ENCODE measurements at regions not wholly inside any gene's neighbourhood (a gene's known extent, or its start where the extent isn't known, plus 50 kb on each side); places are given as distances from the start of the nearest gene placed in this dataset.

DNA sequence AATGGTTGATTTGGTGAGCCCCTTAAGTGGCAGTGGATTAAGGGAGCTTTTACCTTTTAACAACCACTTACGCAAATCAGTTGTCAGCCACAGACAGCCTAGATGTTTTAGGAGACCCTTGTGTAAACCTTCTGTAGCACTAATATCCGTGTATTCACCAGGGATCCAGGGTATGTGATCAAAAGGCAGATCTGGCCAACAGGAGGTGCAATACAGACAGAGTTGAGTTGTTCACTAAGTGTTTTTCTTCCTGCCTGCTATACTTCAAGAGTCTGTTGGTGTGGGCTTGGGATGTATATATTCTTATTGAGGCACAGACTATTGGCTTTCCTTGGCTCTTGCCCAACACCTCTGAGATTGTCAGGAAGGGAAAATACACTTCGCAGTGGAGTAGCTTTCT is 175.1 kb downstream of the FAT3 start:
- TF ChIP-seq, protein P1, sequence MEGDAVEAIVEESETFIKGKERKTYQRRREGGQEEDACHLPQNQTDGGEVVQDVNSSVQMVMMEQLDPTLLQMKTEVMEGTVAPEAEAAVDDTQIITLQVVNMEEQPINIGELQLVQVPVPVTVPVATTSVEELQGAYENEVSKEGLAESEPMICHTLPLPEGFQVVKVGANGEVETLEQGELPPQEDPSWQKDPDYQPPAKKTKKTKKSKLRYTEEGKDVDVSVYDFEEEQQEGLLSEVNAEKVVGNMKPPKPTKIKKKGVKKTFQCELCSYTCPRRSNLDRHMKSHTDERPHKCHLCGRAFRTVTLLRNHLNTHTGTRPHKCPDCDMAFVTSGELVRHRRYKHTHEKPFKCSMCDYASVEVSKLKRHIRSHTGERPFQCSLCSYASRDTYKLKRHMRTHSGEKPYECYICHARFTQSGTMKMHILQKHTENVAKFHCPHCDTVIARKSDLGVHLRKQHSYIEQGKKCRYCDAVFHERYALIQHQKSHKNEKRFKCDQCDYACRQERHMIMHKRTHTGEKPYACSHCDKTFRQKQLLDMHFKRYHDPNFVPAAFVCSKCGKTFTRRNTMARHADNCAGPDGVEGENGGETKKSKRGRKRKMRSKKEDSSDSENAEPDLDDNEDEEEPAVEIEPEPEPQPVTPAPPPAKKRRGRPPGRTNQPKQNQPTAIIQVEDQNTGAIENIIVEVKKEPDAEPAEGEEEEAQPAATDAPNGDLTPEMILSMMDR (IDR thresholded peaks at IDR 0.05; ENCODE audit: extremely low read depth, missing control alignments), result no peak
- no peak for DNase-seq (ENCODE audit: low spot score)

DNA sequence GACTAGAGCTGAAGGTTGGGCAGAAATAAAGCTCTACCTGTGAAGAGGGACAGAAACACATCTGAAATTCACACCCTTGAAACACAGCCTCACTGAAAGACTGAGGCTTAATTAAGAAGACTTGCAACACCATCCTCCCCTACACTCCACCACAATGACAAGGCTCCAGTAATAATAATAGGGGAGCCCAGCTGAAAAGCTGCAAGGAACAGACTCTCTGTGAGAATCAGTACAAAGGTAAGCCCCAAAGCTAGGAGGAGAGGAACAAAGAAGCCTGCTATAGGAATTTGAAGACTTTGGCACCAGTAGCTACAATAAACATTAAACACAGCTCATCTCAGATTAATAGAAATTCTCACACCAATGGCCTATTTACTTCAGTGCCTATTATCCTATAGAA is 176.9 kb downstream of the FAT3 start:
- no peak for DNase-seq (ENCODE audit: low spot score)
- TF ChIP-seq, protein P1 (IDR thresholded peaks at IDR 0.05; ENCODE audit: extremely low read depth, missing control alignments), result no peak

DNA sequence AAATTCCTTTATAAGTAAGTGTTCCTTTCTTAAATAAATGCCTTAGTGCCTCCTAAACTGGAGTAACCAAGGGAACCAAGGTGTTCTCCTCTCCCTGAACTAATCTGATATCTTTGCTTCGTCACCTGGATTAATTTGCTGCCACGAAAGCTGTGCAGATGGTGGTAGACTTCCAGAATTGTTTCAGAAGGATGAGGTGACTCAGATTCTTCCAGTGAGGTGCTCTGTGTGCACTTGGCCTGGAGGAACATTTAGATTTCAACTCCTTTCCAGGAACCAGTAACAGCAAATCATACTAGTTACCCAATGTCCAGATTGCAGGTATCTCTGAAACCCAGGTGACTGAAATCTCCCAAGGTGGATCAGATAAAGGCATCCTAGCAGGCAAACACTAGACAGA is 181.9 kb downstream of the FAT3 start:
- no peak for DNase-seq (ENCODE audit: low spot score)
- TF ChIP-seq, protein P1 (IDR thresholded peaks at IDR 0.05; ENCODE audit: extremely low read depth, missing control alignments), result no peak

DNA sequence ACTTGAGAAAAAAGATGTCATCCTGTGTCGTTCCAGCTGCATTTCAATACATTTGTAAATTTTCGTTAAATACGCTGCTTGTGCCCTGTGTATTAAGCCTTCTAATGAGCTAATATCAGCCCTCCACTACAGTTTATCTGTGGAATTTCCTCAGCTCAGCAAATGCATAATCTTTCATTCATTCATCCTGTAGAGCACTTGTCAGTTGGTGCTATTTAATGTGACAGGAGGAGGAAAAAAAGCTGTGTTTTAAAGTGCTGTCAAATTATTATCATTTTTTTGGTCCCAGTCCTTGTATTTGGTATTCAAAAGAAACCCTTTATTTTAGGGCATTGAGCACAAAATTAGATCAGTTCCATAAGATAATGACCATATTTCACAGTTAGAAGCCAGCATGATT is 184.7 kb downstream of the FAT3 start:
- DNase-seq (ENCODE audit: low spot score), result no peak
- TF ChIP-seq, protein P1 (IDR thresholded peaks at IDR 0.05; ENCODE audit: extremely low read depth, missing control alignments), result no peak

DNA sequence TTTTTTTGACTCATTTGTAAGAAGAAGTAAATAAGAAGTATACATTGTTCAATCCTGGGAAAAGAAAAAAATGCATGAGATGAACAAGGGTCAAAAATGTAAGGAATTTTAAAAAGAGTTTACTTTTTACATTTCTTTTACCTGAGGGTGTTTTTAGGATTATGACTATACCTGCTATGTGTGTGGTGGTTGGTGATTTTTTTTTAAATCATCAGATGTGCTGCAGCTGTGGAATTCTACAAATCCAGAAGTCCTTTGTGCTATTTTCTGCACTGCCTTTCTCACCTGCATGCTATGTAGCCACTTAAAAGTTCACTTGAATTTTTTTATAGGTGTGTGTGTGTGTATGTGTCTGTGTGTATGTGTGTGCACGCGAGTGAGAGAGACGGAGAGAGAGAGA is 185.3 kb downstream of the FAT3 start:
- TF ChIP-seq, protein P1 (IDR thresholded peaks at IDR 0.05; ENCODE audit: extremely low read depth, missing control alignments), result no peak
- no peak for DNase-seq (ENCODE audit: low spot score)

DNA sequence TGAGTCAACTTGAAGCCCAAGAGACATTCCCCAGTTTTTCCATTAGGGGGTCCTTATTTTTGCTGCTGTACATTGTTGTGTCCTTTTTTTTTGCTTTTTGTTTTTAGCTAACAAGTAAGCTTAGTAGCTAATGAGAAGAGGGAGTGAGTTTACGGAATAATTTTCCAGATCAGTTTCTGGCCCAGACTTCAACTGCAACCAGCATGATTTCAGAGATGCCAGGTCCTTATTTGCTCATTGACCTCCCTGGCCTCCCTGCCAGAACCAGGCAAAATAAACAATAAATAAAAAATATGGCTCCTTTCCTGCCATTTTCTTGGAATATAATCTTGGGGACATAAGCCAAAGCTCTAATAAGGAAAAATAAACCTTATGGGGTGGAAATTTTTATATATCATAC is 185.9 kb downstream of the FAT3 start:
- DNase-seq (ENCODE audit: low spot score), result no peak
- TF ChIP-seq, protein P1 (IDR thresholded peaks at IDR 0.05; ENCODE audit: extremely low read depth, missing control alignments), result no peak

DNA sequence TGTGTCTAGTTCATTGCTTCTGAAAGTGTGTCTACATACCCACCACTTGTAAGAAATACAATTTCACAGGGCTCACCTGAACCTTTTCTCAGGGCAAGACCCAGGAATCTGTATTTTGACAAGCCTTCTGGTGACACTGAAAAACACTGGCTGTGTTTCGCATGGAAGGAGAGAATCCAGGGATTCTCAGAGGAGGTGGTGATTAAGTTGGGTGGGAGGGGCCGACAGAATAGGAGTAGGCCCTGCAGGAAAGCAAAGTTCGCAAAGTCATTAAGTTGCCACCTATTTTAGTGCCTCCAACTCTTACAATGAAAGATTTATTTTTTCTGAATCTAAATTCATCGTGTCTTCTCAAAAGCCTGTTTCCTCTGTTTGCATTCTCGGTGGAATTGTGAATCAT is 186.8 kb downstream of the FAT3 start:
- DNase-seq (ENCODE audit: low spot score), result no peak
- TF ChIP-seq, protein P1 (IDR thresholded peaks at IDR 0.05; ENCODE audit: extremely low read depth, missing control alignments), result no peak
